CD14-positive monocyte (primary cell): ENCODE measurements at regions not wholly inside any gene's neighbourhood (a gene's known extent, or its start where the extent isn't known, plus 50 kb on each side); places are given as distances from the start of the nearest gene placed in this dataset.

Experiments used
- DNase-seq, 3 donors: peaks; one replicate each; pipeline ENCODE4 v3.0.0-alpha.2; 2011 to 2022
- H2AFZ ChIP-seq: 2 replicates; pipeline ENCODE4 v1.6.0; 2012; ENCODE audit warnings: mild to moderate bottlenecking, low read depth, low read length, inconsistent platforms; ENCODE audit not compliant: insufficient read depth, poor library complexity, severe bottlenecking
- H3K27ac ChIP-seq, 2 donors: 1 replicate in 1 of 2; 2 replicates in 1 of 2; pipeline ENCODE4 v1.5.1; 2012 to 2013; ENCODE audit warnings: low read length in 2 of 2, control low read depth in 1 of 2, inconsistent platforms in 1 of 2, low read depth in 1 of 2, mild to moderate bottlenecking in 1 of 2
- H3K27me3 ChIP-seq, 2 donors: one replicate each; pipeline versions ENCODE4 v1.6.0 to v1.6.1; 2011 to 2013; ENCODE audit warnings: low read length in 2 of 2; ENCODE audit not compliant: control insufficient read depth in 2 of 2, insufficient read depth in 2 of 2
- H3K36me3 ChIP-seq, 2 donors: replicated peaks in 1 of 2; 1 replicate in 1 of 2; 2 replicates in 1 of 2; pipeline versions ENCODE4 v1.5.1 to v1.6.1; 2012 to 2013; ENCODE audit warnings: low read length in 2 of 2, control low read depth in 1 of 2, inconsistent platforms in 1 of 2, mild to moderate bottlenecking in 1 of 2; ENCODE audit not compliant: insufficient read depth in 2 of 2, control insufficient read depth in 1 of 2
- H3K4me1 ChIP-seq, 2 donors: 1 replicate in 1 of 2; 2 replicates in 1 of 2; pipeline versions ENCODE4 v1.5.1 to v1.6.1; 2012 to 2013; ENCODE audit warnings: low read length in 2 of 2, control low read depth in 1 of 2, inconsistent platforms in 1 of 2, mild to moderate bottlenecking in 1 of 2, moderate library complexity in 1 of 2; ENCODE audit not compliant: insufficient read depth in 2 of 2, control insufficient read depth in 1 of 2
- H3K4me2 ChIP-seq: replicated peaks from 2 replicates; pipeline ENCODE3; 2012; ENCODE audit warnings: low read length, moderate library complexity, mild to moderate bottlenecking; ENCODE audit not compliant: poor library complexity, severe bottlenecking; ENCODE audit errors: extremely low read depth
- H3K4me3 ChIP-seq, 3 experiments: fragments of 200-600 bp in 1 of 3; sonication (generic) in 1 of 3; replicated peaks in 1 of 3; 1 replicate in 2 of 3; 2 replicates in 1 of 3; pipeline ENCODE4 v1.5.1; 2011 to 2013; ENCODE audit warnings: low read length in 3 of 3, mild to moderate bottlenecking in 3 of 3, control low read depth in 2 of 3, low read depth in 2 of 3, inconsistent platforms in 1 of 3, moderate library complexity in 1 of 3
- H3K79me2 ChIP-seq: 2 replicates; pipeline ENCODE4 v1.6.0; 2012; ENCODE audit warnings: mild to moderate bottlenecking, control low read depth, inconsistent platforms, low read length, moderate library complexity; ENCODE audit not compliant: insufficient read depth
- H3K9ac ChIP-seq: 2 replicates; pipeline ENCODE4 v1.6.0; 2017; ENCODE audit warnings: low read length, mild to moderate bottlenecking; ENCODE audit not compliant: insufficient read depth, poor library complexity, severe bottlenecking
- H3K9me3 ChIP-seq, 2 donors: replicated peaks in 1 of 2; 1 replicate in 1 of 2; 2 replicates in 1 of 2; pipeline versions ENCODE4 v1.5.1 to v1.6.1; 2012 to 2013; ENCODE audit warnings: low read length in 2 of 2, control low read depth in 1 of 2; ENCODE audit not compliant: control insufficient read depth in 1 of 2, insufficient read depth in 1 of 2
- H4K20me1 ChIP-seq: 2 replicates; pipeline ENCODE4 v1.6.0; 2012; ENCODE audit warnings: mild to moderate bottlenecking, low read length, control low read depth, moderate library complexity; ENCODE audit not compliant: insufficient read depth
- H3K27ac Mint-ChIP-seq, 7 donors: one replicate each; pipeline ENCODE4 v1.8.0; 2020; ENCODE audit warnings: mild to moderate bottlenecking in 7 of 7, mixed read lengths in 7 of 7, moderate library complexity in 6 of 7, inconsistent platforms in 2 of 7
- H3K27me3 Mint-ChIP-seq, 3 donors: one replicate each; pipeline ENCODE4 v1.8.0; 2021 to 2022; ENCODE audit warnings: low read depth in 3 of 3, mild to moderate bottlenecking in 3 of 3, mixed read lengths in 3 of 3, moderate library complexity in 3 of 3, inconsistent platforms in 1 of 3
- H3K36me3 Mint-ChIP-seq, 2 donors: one replicate each; pipeline ENCODE4 v1.8.0; 2020; ENCODE audit warnings: mixed read lengths in 2 of 2, inconsistent platforms in 1 of 2, mild to moderate bottlenecking in 1 of 2
- H3K4me1 Mint-ChIP-seq: one replicate; pipeline ENCODE4 v1.8.0; 2020; ENCODE audit warnings: mild to moderate bottlenecking, mixed read lengths
- H3K4me3 Mint-ChIP-seq, 2 donors: one replicate each; pipeline ENCODE4 v1.8.0; 2020; ENCODE audit warnings: mild to moderate bottlenecking in 2 of 2, mixed read lengths in 2 of 2, moderate library complexity in 1 of 2
- H3K9me3 Mint-ChIP-seq, 7 donors: one replicate each; pipeline ENCODE4 v1.8.0; 2020 to 2022; ENCODE audit warnings: mixed read lengths in 7 of 7, mild to moderate bottlenecking in 6 of 7, moderate library complexity in 6 of 7, inconsistent platforms in 2 of 7
- CTCF ChIP-seq: fragments of 200-600 bp; IDR thresholded peaks from one replicate; pipeline ENCODE4 v1.8.0; 2022; ENCODE audit warnings: antibody characterized with exemption, mild to moderate bottlenecking
- WGBS: methylation state at CpG from one replicate; pipeline ENCODE4 v1.1.5; 2013; ENCODE audit warnings: missing lambda C conversion rate; ENCODE audit not compliant: insufficient coverage; 5-methylcytosine and 5-hydroxymethylcytosine counted together
- intact Hi-C, 2 donors: fragments of 100-400 bp; cut with micrococcal nuclease; formaldehyde crosslinking; loops; one replicate each; pipeline versions ENCODE4 v1.15.0 to v1.15.1; 2023

GRCh38 chr15:97876281-97876675, 84.2 kb upstream of the ARRDC4 start:
- no peaks in the 10 kb centered on the region for H3K36me3 Mint-ChIP-seq
- H3K79me2 ChIP-seq = no peaks in the 10 kb centered on the region
- H3K4me1 ChIP-seq = no peaks in the 10 kb centered on the region
- no peaks in the 10 kb centered on the region for H4K20me1 ChIP-seq
- 68% methylated on average over 5 of the region's 10 CpGs for WGBS
- intact Hi-C loops = no loop called here
- DNase-seq = no peak
- H3K9me3 Mint-ChIP-seq = peaks cover 4 to 13% (median 11%) of the 10 kb centered on the region in 7 donors
- no peak overlapping the region for H3K27ac Mint-ChIP-seq
- H3K36me3 ChIP-seq = no peaks in the 10 kb centered on the region
- no peaks in the 10 kb centered on the region for H3K27me3 ChIP-seq
- no peak overlapping the region for H3K4me3 ChIP-seq
- no peak for TF ChIP-seq CTCF
- no peak overlapping the region for H3K4me3 Mint-ChIP-seq
- no peak overlapping the region for H3K4me2 ChIP-seq
- H3K27me3 Mint-ChIP-seq = peaks cover 2 to 9% (median 4%) of the 10 kb centered on the region in 3 donors
- no peak overlapping the region for H2AFZ ChIP-seq
- H3K9me3 ChIP-seq = peaks cover 0 to 6% of the 10 kb centered on the region in 2 donors
- H3K4me1 Mint-ChIP-seq = peaks cover 8% of the 10 kb centered on the region
- no peak overlapping the region for H3K27ac ChIP-seq
- no peak overlapping the region for H3K9ac ChIP-seq

DNA sequence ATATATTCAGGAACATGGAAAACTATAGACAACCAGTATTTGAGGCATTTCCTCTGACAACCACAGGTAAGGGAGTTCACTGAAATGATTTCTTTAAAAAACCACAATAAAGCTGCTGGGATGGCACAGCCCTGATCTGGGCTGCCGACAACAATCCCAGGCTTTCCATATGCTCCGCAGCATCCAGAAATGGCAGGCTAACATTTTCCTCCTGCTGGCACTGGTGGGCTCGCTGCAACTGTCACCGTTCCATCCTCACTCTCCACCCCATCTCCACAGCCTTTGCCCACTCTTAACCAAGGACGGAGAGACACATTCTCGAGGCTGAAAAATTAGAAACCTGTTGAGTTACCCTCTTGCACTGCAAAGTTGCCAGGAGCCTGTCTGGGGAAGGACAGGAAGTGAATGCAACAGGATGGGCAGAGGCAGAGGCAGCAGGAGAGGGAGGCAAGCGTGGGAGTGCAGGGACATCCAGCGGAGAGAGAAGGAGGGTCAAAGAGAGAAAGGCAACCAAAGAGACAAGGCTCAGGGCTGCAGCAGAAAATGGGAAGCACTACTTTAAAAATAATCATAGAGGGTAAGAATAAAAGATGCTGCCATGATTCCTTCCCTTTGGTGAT, 79.0 kb upstream of the ARRDC4 start:
- H4K20me1 ChIP-seq = no peaks in the 10 kb centered on the region
- WGBS = 79% methylated on average over 6 of the region's 8 CpGs
- H3K79me2 ChIP-seq = no peaks in the 10 kb centered on the region
- intact Hi-C loops = no loop called here
- Mint-ChIP-seq H3K27me3 (peaks cover 2 to 5% (median 2%) of the 10 kb centered on the region in 3 donors), H3K36me3 (no peaks in the 10 kb centered on the region), H3K4me3 (no peak overlapping the region), H3K27ac (no peak overlapping the region), H3K4me1 (peaks cover under 1% of the 10 kb centered on the region), H3K9me3 (peaks cover 2 to 4% (median 2%) of the 10 kb centered on the region in 7 donors)
- H3K27me3 ChIP-seq = no peaks in the 10 kb centered on the region
- H3K36me3 ChIP-seq = no peaks in the 10 kb centered on the region
- no peak overlapping the region for H3K9ac ChIP-seq
- H2AFZ ChIP-seq = no peak overlapping the region
- H3K9me3 ChIP-seq = peaks cover 0 to 1% of the 10 kb centered on the region in 2 donors
- no peak overlapping the region for H3K4me3 ChIP-seq
- no peaks in the 10 kb centered on the region for H3K4me1 ChIP-seq
- H3K27ac ChIP-seq = no peak overlapping the region
- DNase-seq = no peak
- no peak overlapping the region for H3K4me2 ChIP-seq
- TF ChIP-seq CTCF = no peak
